ENCODE measurements at regions not wholly inside any gene's neighbourhood (a gene's known extent, or its start where the extent isn't known, plus 50 kb on each side); places are given as distances from the start of the nearest gene placed in this dataset.

DNA sequence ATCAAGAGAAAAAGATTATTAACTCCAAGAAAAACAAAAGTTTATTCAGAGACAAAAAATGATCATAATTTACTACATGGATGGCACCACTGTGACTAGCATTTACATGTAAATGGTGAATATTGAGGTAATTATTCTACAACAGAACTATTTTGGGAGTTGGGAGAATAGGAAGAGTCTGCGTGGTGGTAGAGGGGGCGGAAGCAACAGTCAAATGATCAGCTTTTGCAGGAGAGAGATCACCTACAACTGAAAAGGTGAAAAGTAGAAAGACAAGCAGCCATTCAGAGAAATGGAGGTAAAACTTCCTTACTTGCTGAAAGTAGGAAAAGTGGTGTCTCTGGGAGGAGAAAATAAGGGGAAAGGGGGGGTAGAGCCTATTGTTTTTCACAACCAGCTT is 62.8 kb upstream of the SACS start:
- TF ChIP-seq SMC3 (IDR thresholded peaks at IDR 0.05; ENCODE audit: low read depth, low read length): no peak
- TF ChIP-seq, protein P1, sequence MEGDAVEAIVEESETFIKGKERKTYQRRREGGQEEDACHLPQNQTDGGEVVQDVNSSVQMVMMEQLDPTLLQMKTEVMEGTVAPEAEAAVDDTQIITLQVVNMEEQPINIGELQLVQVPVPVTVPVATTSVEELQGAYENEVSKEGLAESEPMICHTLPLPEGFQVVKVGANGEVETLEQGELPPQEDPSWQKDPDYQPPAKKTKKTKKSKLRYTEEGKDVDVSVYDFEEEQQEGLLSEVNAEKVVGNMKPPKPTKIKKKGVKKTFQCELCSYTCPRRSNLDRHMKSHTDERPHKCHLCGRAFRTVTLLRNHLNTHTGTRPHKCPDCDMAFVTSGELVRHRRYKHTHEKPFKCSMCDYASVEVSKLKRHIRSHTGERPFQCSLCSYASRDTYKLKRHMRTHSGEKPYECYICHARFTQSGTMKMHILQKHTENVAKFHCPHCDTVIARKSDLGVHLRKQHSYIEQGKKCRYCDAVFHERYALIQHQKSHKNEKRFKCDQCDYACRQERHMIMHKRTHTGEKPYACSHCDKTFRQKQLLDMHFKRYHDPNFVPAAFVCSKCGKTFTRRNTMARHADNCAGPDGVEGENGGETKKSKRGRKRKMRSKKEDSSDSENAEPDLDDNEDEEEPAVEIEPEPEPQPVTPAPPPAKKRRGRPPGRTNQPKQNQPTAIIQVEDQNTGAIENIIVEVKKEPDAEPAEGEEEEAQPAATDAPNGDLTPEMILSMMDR (conservative IDR thresholded peaks at IDR 0.05; ENCODE audit: low read depth, low read length): no peak
- no peak for TF ChIP-seq POLR2A (IDR thresholded peaks at IDR 0.05; ENCODE audit: low read depth, low read length)
- TF ChIP-seq, protein P2, sequence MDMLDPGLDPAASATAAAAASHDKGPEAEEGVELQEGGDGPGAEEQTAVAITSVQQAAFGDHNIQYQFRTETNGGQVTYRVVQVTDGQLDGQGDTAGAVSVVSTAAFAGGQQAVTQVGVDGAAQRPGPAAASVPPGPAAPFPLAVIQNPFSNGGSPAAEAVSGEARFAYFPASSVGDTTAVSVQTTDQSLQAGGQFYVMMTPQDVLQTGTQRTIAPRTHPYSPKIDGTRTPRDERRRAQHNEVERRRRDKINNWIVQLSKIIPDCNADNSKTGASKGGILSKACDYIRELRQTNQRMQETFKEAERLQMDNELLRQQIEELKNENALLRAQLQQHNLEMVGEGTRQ (IDR thresholded peaks at IDR 0.05; ENCODE audit: low read depth, low read length): no peak
- no peak for TF ChIP-seq RAD21 (IDR thresholded peaks at IDR 0.05; ENCODE audit: low read length)
- TF ChIP-seq BHLHE40 (IDR thresholded peaks at IDR 0.05; ENCODE audit: low read depth, low read length): no peak
- no peak for TF ChIP-seq MXI1 (IDR thresholded peaks at IDR 0.05; ENCODE audit: borderline replicate concordance, low read depth, low read length)

Data from IMR-90 (cell line).